NCI-H345 (cell line): ENCODE measurements at regions not wholly inside any gene's neighbourhood (a gene's known extent, or its start where the extent isn't known, plus 50 kb on each side); places are given as distances from the start of the nearest gene placed in this dataset.

Experiments used
- DNase-seq: peaks from one replicate; lab custom pipeline; 2025; lab: John Stamatoyannopoulos, UW

DNA sequence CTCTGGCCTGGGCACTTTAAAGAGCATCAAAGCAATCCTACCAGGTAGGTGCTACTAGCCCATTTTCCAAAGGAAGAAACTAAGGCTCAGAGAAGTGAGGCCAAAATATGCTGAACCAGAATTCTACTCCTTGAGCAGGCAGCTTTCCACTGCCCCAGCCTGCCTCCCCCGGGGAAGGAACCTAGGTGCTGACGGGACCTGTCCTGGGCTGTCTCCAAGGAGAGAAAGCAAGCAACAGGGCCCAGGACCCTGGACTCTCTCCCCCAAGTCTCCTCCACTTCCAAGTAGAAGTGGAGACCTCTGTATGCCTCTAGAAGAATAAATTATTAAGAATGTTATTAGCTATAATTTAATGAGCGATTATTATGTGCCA, 159.5 kb downstream of the MRPL14 start:
- no peak for DNase-seq

DNA sequence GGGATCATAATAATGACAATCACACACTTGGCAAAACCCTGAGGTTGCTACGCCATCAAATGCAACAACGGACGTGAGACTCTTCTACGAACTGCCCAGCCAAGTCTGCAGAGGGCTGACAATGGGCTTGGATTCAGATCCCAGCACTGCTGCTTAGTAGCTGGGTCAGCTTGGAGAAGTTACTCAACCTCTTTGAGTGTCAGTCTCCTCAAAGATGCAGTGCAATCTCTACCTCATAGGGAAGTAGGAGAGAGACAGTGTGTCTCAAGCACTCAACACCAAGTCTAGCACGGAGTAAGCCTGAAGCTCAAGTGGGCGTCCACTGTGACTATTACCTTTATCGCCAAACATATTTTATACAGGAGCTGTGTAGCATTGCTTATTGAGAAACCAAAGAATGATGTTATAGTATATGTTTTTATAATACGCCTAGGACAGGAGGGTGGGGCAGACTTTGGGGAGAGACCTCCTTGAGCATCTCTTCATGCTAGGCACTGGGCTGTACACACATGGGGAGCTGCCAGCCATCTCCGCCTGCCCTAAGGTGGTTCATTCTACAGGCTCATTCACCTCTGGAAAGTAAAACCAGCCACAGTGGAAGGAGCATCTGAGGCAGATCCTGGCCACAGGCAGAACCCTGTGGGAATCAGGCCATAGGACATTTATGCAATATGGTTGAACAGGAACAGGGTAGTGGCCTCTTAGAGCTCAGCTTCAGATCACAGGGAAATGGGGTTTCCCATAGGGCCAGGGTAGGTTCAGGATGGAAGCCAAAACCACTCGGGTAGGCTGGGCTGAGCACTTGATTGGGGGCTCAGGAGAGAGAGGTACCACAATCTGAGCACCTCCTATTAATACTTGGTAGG, 160.2 kb downstream of the MRPL14 start:
- no peak for DNase-seq

DNA sequence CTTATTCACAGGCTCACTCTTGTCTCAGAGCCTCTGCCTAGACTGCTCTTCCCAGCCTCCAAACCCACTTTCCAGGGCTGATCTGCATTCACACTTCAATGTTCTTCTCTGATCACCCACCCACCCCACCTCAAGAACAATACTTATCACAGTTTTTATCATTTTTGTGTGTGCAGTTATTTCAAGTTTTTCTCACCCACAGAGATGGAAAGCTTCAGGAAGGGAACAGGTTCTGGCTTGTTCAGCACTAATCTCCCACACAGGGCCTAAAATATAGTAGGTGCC, 160.9 kb downstream of the MRPL14 start:
- no peak for DNase-seq

DNA sequence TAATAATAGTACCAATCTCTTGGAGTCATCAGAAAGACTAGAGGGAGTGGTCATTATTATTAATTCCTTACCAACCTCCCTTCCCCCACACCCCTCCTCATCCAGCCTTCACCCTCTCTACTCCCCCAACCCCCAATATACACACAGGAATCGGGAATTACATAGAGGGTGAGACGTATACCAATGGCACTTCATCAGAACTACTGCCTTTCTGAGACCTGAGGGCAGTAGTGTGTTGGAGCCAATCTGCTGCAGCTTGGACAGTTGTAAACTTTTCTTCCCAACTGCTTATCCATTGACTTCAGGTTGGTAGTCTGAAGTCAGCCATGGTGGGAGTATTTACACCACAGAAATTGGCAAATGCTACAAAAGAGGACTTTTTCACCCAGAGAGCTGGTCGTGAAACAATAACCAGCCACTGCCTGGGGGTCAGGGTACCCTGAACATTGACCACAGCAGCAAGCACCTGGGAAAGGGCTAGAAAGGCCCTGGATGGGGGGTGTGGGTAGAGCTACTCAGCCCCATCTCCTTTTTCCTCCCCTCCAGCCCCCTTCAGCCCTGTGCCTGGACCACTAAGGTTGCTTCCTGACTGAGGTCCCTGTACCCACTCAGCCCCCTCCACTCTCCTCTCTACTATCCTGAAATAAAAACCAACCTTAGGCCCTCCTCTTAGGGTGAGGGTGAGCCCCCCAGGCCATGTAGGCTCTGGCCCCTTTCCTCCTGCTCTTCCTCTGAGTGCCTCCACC, 161.5 kb downstream of the MRPL14 start:
- no peak for DNase-seq

DNA sequence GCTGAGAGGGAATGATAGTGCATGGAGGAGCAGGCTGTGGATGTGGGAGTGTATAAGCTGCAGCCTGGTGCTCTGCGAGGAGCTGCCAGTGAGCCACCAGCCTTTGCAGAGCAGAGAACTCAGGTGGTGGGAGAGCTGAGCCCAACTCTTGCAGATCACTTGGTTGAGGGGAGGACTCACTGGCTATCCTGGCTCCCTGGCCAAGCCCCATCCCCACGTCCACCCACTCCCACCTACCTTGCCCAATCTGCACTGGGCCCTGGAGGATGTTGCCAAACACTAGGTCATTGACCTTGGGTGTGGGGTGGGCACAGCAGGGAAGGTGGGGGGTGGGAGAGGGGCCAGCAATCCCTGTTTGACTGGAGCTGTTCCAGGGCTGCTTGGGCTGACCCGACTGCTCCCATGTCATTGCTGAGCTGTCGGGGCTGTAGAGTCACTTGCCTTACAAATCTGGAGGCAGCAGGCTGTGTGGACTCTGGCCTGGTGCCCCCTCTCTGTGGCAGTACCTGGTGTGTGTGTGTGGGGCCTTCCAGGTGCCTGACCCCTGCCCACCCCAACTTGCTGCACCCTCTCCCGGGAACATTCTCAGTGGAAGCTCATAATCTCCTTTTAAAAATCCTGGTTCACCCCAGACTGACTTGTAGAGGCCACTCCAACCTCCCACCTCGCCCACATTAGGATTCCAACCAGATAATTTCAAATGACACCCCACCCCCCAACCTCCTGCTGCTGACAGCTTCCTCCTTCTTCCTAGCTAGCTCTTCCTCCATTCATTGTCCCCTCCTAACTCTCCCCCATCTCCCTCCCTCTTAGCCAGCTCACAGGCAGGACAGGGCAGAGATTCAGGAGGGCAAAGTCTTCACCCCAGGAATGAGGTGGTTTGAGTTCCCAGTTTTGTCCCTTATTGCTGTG, 162.3 kb downstream of the MRPL14 start:
- DNase-seq: no peak

DNA sequence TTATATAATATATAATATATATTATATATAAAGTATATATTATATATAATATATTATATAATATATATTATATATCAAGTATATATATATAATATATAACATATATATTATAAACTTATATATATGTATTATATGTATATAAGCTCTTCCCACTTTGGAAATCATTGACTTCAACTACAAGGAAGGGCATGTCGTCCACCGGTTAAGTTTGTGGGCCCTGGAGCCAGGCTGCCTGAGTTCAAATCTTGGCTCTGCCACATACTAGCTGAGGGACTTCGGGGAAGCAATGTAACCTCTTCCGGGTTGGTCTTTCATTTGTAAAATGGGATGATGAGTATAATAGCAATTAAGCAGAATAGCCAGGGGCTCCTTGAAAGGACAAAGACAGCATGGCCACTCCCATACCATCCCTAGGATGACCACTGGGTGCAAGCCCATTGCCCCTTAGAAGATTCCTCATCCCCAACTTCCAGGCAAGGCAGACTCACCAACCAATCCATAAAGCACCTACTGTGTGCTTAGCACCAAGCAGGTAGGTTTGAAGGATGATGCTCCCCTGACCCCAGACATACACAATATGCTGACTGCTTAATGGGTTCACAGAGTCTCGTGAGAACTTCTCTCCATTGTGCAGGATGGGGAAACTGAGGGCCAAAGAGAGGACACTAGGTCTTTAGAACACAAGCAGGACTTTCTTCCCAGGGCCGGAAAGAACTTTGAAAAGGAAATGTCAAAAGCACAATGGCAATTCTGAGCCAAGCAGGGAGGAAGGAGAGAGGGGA, 163.2 kb downstream of the MRPL14 start:
- no peak for DNase-seq

DNA sequence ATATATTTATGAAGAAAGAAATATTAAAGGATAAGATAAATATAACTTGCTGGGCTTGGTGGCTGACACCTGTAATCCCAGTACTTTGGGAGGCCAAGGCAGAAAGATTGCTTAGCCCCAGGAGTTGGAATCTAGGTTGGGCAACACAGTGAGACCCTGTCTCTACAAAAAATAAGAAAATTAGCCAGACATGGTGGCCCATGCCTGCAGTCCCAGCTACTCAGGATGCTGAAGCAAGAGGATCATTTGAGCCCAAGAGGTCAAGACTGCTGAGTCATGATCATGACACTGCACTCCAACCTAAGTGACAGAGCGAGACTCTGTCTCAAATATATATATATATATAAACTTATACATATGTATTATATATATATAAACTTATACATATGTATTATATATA, 164.0 kb downstream of the MRPL14 start:
- DNase-seq: no peak

DNA sequence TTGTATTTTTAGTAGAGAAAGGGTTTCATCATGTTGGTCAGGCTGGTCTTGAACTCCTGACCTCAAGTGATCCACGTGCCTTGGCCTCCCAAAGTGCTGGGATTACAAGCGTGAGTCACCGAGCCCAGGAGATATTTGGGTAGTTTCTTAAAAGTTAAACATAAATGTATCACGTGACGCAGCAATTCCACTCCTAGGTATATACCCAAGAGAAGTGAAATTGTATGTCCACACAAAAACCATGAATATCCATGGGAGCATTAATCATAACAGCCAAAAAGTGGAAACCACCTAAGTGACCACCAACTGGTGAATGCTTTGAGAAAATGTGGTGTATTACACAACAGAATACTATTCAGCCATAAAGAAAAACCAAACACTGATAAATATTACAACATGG, 164.8 kb downstream of the MRPL14 start:
- DNase-seq: no peak

DNA sequence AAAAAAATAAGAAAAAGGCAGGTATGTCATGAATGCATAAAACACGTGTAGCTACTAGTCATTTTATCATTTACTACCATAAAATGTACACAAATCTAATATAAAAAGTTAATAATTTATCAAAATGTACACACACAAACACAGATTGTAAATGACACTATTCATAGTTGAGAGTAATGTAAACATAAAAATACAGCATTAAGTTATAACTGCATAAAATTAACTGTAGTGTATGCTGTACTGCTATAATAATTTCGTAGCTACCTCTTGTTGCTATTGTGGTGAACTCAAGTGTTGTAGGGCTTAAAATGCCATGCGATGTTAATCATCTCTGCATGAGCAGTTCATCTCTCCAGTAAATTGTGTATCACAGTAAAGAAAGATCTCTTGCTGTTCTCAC, 170.0 kb downstream of the MRPL14 start:
- DNase-seq: no peak

DNA sequence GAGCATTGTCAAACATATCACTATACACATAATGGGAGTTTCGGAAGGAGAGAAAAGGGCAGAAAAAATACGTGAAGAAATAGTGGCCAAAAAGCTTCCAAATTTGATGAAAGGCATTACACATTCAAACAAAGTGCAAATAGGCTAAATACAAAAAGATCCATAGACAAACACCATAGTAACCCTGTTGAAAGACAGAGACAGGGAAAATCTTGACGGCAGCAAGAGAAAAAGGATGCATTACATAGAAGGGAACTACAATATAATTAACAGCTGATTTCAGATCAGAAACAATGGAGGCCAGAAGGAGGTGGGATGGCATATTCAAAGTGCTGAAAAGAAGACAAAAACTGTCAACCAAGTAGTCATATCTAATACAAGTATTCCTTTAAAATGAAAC, 170.8 kb downstream of the MRPL14 start:
- DNase-seq: no peak

DNA sequence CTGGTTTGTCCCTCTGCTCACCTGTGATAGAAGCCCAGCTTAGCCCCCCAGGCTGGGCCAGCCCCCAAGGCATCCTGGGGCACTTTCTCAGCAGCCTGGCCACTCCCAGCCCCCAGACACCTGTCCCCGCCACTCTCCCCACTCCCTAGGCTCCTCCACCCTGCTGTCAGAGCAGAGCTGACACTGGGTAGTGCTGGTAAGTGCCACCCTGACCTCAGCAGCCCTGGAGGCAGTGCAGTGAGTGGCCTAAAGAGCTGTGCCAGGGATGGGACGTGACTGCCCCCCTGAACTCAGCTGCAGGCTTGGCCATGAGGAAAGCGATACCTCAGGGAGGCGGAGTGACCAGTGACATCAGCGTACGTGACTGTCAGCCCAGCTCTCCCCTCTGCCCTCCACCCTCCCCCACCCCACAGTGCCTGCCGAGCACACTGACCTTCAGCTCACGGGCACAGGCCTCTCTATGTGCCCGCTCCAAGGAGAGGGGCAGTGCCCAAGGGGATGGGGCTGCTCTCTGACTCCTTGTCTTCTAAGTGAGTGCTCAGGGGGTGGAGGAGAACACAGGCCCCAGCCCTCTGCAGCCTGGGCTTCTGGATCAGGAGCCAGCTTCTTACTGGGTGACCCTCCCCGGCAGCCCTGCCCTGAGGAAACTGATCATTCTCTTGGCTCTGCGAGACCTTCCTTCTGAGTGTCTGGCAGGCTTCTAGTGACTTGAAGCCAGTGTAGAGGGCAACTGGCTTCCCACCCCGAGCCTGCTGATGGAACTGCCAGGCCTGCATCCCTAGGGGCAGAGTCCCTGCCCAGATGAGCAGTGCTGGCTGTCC, 172.7 kb downstream of the MRPL14 start:
- DNase-seq: no peak

DNA sequence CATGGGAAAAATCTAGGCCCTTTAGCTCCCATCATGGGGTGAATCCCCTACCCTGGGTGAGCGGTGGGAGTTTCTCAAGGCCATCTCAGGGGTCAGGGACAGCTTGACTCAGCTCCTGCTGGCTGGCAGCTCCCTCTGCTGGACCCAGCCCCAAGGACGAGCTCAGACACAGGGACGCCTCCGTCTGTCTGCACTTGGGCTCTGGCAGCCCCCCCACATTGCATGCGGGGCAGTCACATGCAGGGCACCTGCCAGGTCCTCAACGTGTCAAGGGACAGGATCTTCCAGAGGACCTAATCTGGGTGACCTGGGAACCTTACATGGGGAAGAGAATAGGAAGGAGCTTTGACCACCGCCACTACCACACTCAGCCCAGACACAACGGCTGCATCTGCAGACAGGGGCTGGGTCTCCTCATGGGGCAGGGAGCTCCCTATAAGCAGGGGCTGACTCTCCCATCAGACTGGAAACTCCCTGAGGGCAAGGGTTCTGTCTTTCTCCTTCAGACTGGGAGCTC, 173.4 kb downstream of the MRPL14 start:
- DNase-seq: no peak

DNA sequence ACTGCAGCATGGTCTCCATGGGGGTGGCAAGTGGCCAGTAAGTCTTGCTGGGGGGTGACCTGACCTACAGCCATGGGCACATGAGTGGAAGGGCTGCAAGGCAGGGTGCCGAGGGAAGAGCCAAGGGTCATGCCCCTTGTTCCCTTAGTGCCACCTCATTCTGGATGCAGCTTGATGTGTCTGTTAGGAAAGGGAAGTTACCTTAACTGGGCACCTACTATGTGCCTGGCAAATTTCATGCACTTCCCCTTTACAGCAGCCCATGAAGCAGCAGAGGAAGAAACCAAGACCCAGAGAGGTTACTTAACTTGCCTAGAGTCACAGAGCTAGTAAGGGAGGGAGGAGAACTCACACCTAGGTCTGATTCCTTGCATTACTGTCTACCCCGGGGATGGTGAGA, 174.0 kb downstream of the MRPL14 start:
- DNase-seq: no peak

DNA sequence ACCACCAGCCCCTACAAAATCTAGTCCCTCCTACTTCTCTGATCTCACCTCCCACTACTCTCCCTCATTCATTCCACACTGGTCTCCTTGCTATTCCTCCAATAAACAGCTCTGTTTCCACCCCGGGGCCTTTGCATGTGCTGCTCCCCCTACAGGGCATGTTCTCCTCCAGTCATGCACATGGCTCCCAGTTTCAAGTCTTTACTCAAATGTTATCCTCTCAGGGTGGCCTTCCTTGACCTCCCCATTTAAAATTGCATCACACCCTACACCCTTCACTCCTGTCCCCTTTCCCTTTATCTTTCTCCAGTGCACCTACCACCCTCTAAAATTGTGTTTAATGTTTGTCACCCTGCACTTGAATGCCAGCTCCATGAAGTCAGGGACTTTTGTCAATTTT, 174.5 kb downstream of the MRPL14 start:
- no peak for DNase-seq

DNA sequence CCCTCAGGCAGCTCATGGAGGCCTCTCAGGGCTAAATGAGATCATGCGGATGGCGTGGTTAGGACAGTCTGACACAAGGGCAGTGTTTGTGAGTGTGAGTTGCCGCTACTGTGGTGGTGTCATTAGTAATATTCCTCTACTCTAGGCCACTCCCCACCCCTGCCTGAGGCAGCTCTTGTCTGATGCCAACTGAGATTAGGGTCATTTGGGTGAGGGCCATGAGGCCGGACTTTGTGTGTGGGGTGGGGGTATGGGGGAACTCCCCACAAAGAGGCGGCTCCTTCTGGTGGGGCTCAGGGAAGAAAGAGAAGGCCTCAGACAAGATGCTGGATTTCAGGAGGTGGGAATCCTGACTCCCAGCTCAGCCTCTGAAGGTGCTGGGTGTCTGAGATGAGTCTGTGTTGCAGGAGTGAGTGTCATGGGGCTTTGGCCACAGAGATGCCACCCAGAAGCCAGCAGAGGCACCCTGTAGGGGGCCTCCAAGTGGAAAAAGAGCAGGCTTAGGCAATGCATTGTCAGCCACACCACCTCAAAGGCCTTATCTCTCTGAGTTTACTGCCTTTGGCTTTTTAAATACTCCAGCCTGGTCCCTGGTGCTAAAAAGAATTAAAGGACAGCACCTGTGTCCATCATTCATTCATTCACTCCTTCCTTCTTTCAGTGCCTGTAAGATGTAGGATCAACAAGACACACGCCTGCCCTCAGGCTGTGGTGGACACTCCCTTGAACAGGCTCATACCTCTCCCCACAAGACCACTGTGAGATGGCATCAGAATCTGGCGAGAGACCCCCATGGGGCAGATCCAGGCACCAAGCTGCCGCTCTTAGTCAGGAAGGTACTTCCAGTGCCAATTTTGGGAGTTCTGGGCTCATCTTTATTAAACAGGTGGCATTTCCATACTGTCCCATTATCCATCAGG, 175.2 kb downstream of the MRPL14 start:
- DNase-seq: no peak

DNA sequence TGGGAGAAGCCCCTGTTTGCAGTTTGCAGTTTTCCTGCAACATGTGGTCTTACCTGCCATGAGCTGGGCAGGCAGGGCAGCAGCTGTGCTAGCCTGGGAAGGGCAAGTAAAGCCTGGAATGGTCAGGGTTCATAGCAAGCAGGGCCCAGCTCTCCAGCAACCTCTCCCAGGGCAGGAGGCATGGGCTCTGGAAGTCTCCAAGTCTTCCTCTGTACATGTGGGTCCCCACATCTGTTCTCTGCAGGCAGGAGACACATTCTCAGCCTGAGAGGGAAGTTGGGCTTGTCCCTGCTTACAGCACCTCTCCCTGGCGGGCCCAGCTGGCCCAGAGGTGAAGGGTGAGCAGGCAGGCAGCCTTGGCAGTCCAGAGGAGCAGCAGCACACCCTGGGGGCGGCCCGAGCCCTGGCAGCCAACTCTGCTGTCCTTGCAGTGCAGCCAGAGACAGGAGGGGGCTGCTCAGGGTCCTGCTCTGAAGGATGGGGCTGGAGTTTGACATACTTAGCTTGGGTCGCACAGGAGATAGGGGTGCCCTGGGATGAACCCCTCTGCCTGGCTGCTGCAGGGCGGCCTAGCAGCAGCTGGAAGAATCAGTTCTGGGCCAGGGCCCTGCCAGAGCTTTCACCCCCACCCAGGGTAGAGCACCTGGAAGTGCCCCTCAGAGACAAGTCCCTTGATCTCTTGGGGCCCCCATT, 176.0 kb downstream of the MRPL14 start:
- DNase-seq: no peak

DNA sequence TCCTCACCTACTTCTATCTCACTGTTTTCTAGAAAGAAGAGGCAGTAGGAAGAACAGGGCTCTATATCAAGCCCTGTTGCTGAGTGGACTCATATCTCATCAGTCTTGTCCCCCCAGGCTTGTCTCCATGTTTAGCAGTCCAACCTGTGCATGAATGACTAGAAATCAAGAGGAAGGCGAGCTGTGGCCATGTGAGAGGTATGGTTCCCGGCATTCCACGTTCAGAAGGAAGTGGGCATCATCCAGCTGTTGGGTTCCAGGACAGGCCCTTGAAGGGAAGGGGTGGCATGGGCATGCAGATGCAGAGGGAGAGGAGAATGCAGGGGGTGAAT, 176.6 kb downstream of the MRPL14 start:
- DNase-seq: no peak

DNA sequence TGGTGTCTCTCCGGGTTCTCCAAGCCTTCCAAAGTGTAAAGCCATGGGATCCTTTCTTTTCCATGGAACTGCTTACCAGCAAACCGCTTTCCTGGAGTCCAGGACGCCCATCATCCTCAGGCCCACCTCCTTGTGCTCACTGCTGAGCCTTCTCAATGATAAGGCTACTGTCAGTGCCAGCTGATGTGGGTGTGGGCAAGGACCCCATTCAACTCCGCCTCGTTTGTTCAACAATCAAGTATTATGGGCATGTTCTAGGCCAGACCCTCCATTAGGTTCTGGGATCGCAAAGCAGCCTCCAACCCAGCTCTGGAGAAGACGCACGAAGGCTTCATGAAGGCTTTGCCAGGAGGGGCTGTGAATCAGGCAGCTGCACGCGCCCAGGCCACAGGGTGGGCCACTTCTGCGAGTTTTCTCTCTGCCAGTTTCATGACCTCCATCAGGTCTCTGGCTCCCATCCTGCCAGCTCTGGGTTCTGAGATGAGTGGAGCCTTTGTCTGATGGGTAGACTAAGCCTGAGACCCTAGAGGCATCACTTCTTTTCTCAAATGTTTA, 177.1 kb downstream of the MRPL14 start:
- DNase-seq: no peak

DNA sequence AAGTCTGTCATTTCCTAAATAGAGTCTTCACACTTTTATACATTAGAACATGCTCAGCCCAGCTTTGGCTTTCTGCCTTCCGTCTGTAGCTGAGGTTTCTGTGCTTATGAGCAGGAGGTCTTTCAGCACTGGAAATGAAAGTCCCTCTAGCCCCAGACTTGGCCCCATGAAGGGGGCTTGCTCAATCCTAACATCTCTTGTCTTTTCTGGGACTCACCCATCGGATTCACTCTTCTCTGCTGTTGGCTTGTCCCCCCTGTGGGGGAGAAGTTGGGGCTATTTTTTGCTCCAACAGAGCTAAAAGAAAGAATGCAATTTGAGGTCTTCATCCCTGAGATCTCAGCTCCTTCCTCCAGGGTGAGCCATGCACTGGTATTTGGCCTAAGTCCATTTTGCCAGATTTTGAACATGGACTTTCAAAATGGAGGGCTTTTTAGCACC, 177.7 kb downstream of the MRPL14 start:
- no peak for DNase-seq
